ENCODE measurements at regions not wholly inside any gene's neighbourhood (a gene's known extent, or its start where the extent isn't known, plus 50 kb on each side); places are given as distances from the start of the nearest gene placed in this dataset.
"Not testable (repeated sequence)": the region's sequence is repeated elsewhere in the genome, so short reads cannot be mapped to it uniquely, and the experiment has no call there.

GRCh38 chr5:152456815-152457443, 51.9 kb upstream of the NMUR2 start:
- no peak overlapping the region for H3K4me3 ChIP-seq (ENCODE audit: low read depth, low read length)

- no peak overlapping the region for H3K4me3 ChIP-seq (ENCODE audit: low read depth, low read length)
These were observed 57.1 kb upstream of the NMUR2 start for GRCh38 chr5:152462021-152462721.

- H3K4me3 ChIP-seq (ENCODE audit: low read depth, low read length): no peak overlapping the region
These were observed 59.0 kb upstream of the NMUR2 start for GRCh38 chr5:152464048-152464447.

- H3K4me3 ChIP-seq (ENCODE audit: low read depth, low read length): no peak overlapping the region
These were observed 60.1 kb upstream of the NMUR2 start for GRCh38 chr5:152465140-152465539.

GRCh38 chr5:152466085-152466745, 61.1 kb upstream of the NMUR2 start:
- no peak overlapping the region for H3K4me3 ChIP-seq (ENCODE audit: low read depth, low read length)

GRCh38 chr5:152470167-152470566, 65.1 kb upstream of the NMUR2 start:
- no peak overlapping the region for H3K4me3 ChIP-seq (ENCODE audit: low read depth, low read length)

GRCh38 chr5:152472083-152472482, 67.0 kb upstream of the NMUR2 start:
- no peak overlapping the region for H3K4me3 ChIP-seq (ENCODE audit: low read depth, low read length)

- no peak overlapping the region for H3K4me3 ChIP-seq (ENCODE audit: low read depth, low read length)
These were observed 69.9 kb upstream of the NMUR2 start for GRCh38 chr5:152474961-152475360.

GRCh38 chr5:152477536-152477935, 72.5 kb upstream of the NMUR2 start:
- no peak overlapping the region for H3K4me3 ChIP-seq (ENCODE audit: low read depth, low read length)

GRCh38 chr5:152479866-152480265, 74.8 kb upstream of the NMUR2 start:
- H3K4me3 ChIP-seq (ENCODE audit: low read depth, low read length): not testable (repeated sequence)

- not testable (repeated sequence) for H3K4me3 ChIP-seq (ENCODE audit: low read depth, low read length)
These were observed 75.6 kb upstream of the NMUR2 start for GRCh38 chr5:152480677-152481076.

GRCh38 chr5:152487130-152487529, 82.1 kb upstream of the NMUR2 start:
- no peak overlapping the region for H3K4me3 ChIP-seq (ENCODE audit: low read depth, low read length)

- no peak overlapping the region for H3K4me3 ChIP-seq (ENCODE audit: low read depth, low read length)
These were observed 83.8 kb upstream of the NMUR2 start for GRCh38 chr5:152488869-152489268.

- no peak overlapping the region for H3K4me3 ChIP-seq (ENCODE audit: low read depth, low read length)
These were observed 94.9 kb upstream of the NMUR2 start for GRCh38 chr5:152499814-152500535.

GRCh38 chr5:152501294-152501693, 96.2 kb upstream of the NMUR2 start:
- no peak overlapping the region for H3K4me3 ChIP-seq (ENCODE audit: low read depth, low read length)

- H3K4me3 ChIP-seq (ENCODE audit: low read depth, low read length): no peak overlapping the region
These were observed 98.1 kb upstream of the NMUR2 start for GRCh38 chr5:152503206-152503605.

GRCh38 chr5:152505442-152506042, 100.5 kb upstream of the NMUR2 start:
- no peak overlapping the region for H3K4me3 ChIP-seq (ENCODE audit: low read depth, low read length)

- no peak overlapping the region for H3K4me3 ChIP-seq (ENCODE audit: low read depth, low read length)
These were observed 106.0 kb upstream of the NMUR2 start for GRCh38 chr5:152511120-152511519.

- H3K4me3 ChIP-seq (ENCODE audit: low read depth, low read length): no peak overlapping the region
These were observed 106.6 kb upstream of the NMUR2 start for GRCh38 chr5:152511531-152512132.

- H3K4me3 ChIP-seq (ENCODE audit: low read depth, low read length): no peak overlapping the region
These were observed 109.8 kb upstream of the NMUR2 start for GRCh38 chr5:152514827-152515397.

Measured in iPS-11a (cell line).